ENCODE measurements at regions not wholly inside any gene's neighbourhood (a gene's known extent, or its start where the extent isn't known, plus 50 kb on each side); places are given as distances from the start of the nearest gene placed in this dataset.

DNA sequence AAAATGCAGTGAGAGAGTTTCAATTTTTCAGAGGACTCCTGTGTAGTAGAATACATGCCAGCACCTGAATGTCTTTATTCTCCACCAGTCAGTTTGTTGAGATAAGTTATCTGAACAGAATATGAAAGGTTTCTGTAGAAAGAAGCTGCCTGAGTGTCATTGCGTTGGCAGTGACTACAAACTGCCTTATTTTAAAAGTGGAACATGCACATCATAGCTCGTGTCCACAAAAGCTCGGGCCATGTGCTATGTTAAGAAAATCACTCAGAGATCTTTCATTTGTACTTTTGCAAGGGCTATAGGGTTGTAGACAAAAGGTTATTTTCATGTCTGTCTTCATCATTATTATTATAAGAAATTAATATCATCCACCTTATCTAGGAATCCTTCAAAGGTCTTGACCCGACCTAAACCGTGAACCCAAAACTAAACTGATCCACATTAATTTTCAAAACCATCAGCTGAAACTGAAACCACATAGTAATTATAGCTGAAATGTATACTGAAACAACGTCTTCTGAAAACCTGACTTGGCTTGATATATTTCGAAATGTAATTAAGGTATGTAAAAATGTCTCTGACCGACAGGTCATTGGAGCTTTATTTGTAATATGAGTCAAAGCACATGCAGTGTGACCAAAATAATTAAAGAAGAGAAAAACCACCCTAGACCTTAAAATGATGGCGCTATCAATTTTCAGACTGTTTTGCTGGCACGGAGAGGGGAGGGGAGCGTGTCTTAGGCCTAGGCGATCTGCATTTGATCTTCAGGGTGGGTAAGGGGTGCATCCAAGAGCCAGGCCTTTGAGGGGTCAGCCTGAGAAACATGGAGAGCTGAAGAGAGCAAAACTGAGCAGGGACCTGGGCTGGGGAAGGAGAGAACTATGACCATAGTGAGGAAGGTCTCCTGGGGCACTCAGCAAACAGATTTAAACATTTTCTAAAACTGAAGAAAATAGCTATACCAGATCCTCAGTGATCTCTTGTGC, 232.1 kb downstream of the SOX11 start:
- no peaks in the 10 kb centered on the region for H3K27me3 ChIP-seq (ENCODE audit: control insufficient read depth, extremely low read depth, insufficient read depth, low read length)

DNA sequence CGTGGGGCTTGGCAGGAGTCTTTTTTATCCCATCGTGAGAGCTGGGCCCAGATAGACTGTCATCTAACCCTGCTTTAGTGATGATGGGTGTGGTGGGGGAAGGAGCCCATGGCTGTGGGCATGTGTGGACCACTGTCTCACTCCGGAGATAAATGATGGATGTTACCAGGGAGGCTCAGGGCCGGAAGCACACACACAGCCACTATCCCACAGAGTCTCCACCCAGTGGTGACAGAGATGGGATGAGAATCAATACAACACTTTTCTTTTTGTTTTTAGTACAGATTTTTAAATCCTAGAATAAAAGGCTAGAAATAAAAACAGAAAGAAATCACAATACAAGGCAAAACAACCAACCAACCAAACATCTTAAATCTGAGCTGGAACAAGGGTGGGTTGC, 233.4 kb downstream of the SOX11 start:
- no peak overlapping the region for H3K4me3 ChIP-seq (ENCODE audit: control insufficient read depth in 2 of 3, extremely low read depth in 1 of 3, insufficient read depth in 2 of 3, low read depth in 1 of 3, low read length in 3 of 3)
- H3K27me3 ChIP-seq (ENCODE audit: control insufficient read depth, extremely low read depth, insufficient read depth, low read length): no peaks in the 10 kb centered on the region
- H3K27ac ChIP-seq (ENCODE audit: control insufficient read depth, insufficient read depth, low read length): no peak overlapping the region
- H4K20me1 ChIP-seq (ENCODE audit: control insufficient read depth, extremely low read depth, insufficient read depth, low read length): no peaks in the 10 kb centered on the region
- no peaks in the 10 kb centered on the region for H3K9me1 ChIP-seq (ENCODE audit: control insufficient read depth, extremely low read depth, insufficient read depth, low read length)
- FAIRE-seq (no peak), DNase-seq (ENCODE audit: low read depth, low spot score) (no peak)
- H3K9me3 ChIP-seq (ENCODE audit: control insufficient read depth, low read depth, low read length): peaks cover 4% of the 10 kb centered on the region
- no peak overlapping the region for H3K9ac ChIP-seq (ENCODE audit: control insufficient read depth, extremely low read depth, insufficient read depth, low read length)
- H3K79me2 ChIP-seq (ENCODE audit: control insufficient read depth, insufficient read depth, low read length): no peaks in the 10 kb centered on the region
- no peaks in the 10 kb centered on the region for H3K4me1 ChIP-seq (ENCODE audit: control insufficient read depth, extremely low read depth, insufficient read depth, low read length)
- H2AFZ ChIP-seq (ENCODE audit: control insufficient read depth, low read length): no peak overlapping the region
- H3K36me3 ChIP-seq (ENCODE audit: control insufficient read depth in 2 of 2, extremely low read depth in 1 of 2, insufficient read depth in 2 of 2, low read length in 2 of 2): no peaks in the 10 kb centered on the region
- TF ChIP-seq, protein P1, sequence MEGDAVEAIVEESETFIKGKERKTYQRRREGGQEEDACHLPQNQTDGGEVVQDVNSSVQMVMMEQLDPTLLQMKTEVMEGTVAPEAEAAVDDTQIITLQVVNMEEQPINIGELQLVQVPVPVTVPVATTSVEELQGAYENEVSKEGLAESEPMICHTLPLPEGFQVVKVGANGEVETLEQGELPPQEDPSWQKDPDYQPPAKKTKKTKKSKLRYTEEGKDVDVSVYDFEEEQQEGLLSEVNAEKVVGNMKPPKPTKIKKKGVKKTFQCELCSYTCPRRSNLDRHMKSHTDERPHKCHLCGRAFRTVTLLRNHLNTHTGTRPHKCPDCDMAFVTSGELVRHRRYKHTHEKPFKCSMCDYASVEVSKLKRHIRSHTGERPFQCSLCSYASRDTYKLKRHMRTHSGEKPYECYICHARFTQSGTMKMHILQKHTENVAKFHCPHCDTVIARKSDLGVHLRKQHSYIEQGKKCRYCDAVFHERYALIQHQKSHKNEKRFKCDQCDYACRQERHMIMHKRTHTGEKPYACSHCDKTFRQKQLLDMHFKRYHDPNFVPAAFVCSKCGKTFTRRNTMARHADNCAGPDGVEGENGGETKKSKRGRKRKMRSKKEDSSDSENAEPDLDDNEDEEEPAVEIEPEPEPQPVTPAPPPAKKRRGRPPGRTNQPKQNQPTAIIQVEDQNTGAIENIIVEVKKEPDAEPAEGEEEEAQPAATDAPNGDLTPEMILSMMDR (optimal IDR thresholded peaks at IDR 0.05 in 1 of 3, IDR thresholded peaks at IDR 0.05 in 1 of 3, conservative IDR thresholded peaks at IDR 0.05 in 1 of 3; ENCODE audit: extremely low read depth in 1 of 3, insufficient read depth in 2 of 3, low read length in 3 of 3): no peak
- TF ChIP-seq EZH2 (IDR thresholded peaks at IDR 0.05; ENCODE audit: low read length): no peak
- no peak overlapping the region for H3K4me2 ChIP-seq (ENCODE audit: control insufficient read depth, extremely low read depth, insufficient read depth, low read depth, low read length)
- dilution Hi-C loops (cut with MboI; ENCODE audit: extremely low pct_ligation_motif_present, low sequenced_read_pairs): no loop called here

More for the DNA sequence above, 232.1 kb downstream of the SOX11 start:
- H3K9ac ChIP-seq (ENCODE audit: control insufficient read depth, extremely low read depth, insufficient read depth, low read length): no peak overlapping the region
- no peaks in the 10 kb centered on the region for H3K9me1 ChIP-seq (ENCODE audit: control insufficient read depth, extremely low read depth, insufficient read depth, low read length)
- no peaks in the 10 kb centered on the region for H4K20me1 ChIP-seq (ENCODE audit: control insufficient read depth, extremely low read depth, insufficient read depth, low read length)
- dilution Hi-C loops (cut with MboI; ENCODE audit: extremely low pct_ligation_motif_present, low sequenced_read_pairs): no loop called here
- no peaks in the 10 kb centered on the region for H3K36me3 ChIP-seq (ENCODE audit: control insufficient read depth in 2 of 2, extremely low read depth in 1 of 2, insufficient read depth in 2 of 2, low read length in 2 of 2)
- TF ChIP-seq EZH2 (IDR thresholded peaks at IDR 0.05; ENCODE audit: low read length): no peak
- TF ChIP-seq, protein P1 (optimal IDR thresholded peaks at IDR 0.05 in 1 of 3, IDR thresholded peaks at IDR 0.05 in 1 of 3, conservative IDR thresholded peaks at IDR 0.05 in 1 of 3; ENCODE audit: extremely low read depth in 1 of 3, insufficient read depth in 2 of 3, low read length in 3 of 3): no peak
- FAIRE-seq (no peak), DNase-seq (ENCODE audit: low read depth, low spot score) (no peak)
- H3K79me2 ChIP-seq (ENCODE audit: control insufficient read depth, insufficient read depth, low read length): no peaks in the 10 kb centered on the region
- H3K9me3 ChIP-seq (ENCODE audit: control insufficient read depth, low read depth, low read length): peaks cover 4% of the 10 kb centered on the region
- H3K4me1 ChIP-seq (ENCODE audit: control insufficient read depth, extremely low read depth, insufficient read depth, low read length): no peaks in the 10 kb centered on the region
- no peak overlapping the region for H3K27ac ChIP-seq (ENCODE audit: control insufficient read depth, insufficient read depth, low read length)
- no peak overlapping the region for H2AFZ ChIP-seq (ENCODE audit: control insufficient read depth, low read length)
- H3K4me2 ChIP-seq (ENCODE audit: control insufficient read depth, extremely low read depth, insufficient read depth, low read depth, low read length): no peak overlapping the region
- no peak overlapping the region for H3K4me3 ChIP-seq (ENCODE audit: control insufficient read depth in 2 of 3, extremely low read depth in 1 of 3, insufficient read depth in 2 of 3, low read depth in 1 of 3, low read length in 3 of 3)
